HG02759 (cell line): ENCODE measurements at regions not wholly inside any gene's neighbourhood (a gene's known extent, or its start where the extent isn't known, plus 50 kb on each side); places are given as distances from the start of the nearest gene placed in this dataset.

ENCODE experiments used
- ATAC-seq: cut with Tn5 transposase; IDR thresholded peaks from one replicate; pipeline ENCODE4 v1.9.1; 2021; ENCODE audit warnings: mild to moderate bottlenecking, moderate library complexity; ENCODE audit not compliant: unreplicated experiment

GRCh38 chr12:125704803-125705202 lies 639.6 kb downstream of the AACS start:
- ATAC-seq: no peak

GRCh38 chr12:125720961-125721360 lies 655.7 kb downstream of the AACS start:
- ATAC-seq: no peak

DNA sequence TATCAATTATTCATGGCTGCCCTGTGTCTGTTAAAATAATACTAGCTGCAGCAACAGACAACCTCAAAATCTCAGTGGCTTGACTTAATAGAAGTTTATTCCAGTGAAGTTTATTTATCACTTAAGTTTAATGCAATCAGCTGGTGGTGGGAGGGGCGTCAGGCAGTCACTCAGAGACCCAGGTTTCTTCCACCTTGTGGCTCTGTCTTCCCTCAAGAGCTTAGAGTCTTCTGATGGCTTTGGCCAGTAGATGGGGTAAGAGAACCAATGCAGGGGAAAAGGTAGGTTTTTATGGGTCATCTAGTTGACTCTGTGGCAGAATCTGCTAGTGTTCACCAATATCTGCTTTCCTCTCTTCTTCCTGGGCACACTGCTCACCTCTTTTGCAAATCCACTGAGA lies 668.9 kb downstream of the AACS start:
- ATAC-seq: no peak

DNA sequence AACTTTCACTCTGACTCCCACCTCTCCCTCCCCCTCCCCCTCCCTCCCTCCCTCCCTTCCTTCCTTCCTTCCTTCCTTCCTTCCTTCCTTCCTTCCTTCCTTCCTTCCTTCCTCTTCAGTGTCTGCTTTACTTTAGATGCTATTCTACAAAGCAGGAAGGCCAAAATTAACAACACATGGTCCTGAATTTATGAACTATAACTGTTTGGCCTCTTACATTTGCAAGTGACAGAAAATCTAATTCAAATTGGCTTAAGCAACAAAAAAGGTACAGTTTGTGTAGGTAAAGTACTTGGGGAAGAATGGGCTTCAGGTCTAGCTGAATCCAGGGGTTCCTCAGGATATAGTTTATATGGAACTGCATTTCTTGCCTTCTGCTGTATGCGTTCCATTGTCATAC lies 673.0 kb downstream of the AACS start:
- ATAC-seq: no peak

GRCh38 chr12:125742413-125742812 lies 677.2 kb downstream of the AACS start:
- no peak for ATAC-seq

GRCh38 chr12:125744201-125744600 lies 679.0 kb downstream of the AACS start:
- no peak for ATAC-seq

DNA sequence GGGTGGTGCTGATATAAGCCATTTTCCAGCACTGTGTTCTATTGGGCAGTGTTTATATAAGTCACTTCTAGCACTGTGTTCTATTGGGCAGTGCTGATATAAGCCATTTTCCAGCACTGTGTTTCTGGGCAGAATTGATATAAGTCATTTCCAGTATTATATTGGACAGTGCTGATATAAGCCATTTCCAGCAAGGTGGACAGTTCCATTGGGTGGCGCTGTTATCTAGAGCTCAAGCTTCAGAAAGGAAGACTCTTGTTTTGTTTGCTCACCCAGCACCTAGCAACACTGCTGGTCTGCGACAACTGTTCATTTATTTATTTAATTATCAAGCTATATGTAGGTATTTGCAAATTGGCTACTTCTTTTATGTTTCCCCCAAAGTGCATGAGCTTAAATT lies 690.3 kb downstream of the AACS start:
- no peak for ATAC-seq

GRCh38 chr12:125766091-125766490 lies 700.9 kb downstream of the AACS start:
- no peak for ATAC-seq

DNA sequence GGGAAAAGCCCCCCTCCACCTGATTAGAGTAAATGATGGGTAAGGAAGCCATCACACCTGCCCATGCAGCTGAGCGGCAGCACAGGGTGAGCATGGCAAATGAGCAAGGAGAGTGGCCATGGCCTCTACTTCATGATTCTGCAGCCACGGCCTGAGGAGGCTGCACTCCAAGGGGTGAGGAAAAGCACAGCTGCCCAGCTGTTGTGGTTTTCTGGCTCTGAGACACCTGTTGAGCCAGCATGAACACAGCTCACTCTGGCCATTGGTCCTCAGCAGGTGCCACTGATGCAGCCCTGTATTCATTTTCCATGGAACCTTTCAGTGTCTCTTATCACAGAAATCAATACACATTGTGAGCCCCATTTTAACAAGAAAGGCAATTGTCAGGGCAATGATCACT lies 707.2 kb downstream of the AACS start:
- no peak for ATAC-seq

DNA sequence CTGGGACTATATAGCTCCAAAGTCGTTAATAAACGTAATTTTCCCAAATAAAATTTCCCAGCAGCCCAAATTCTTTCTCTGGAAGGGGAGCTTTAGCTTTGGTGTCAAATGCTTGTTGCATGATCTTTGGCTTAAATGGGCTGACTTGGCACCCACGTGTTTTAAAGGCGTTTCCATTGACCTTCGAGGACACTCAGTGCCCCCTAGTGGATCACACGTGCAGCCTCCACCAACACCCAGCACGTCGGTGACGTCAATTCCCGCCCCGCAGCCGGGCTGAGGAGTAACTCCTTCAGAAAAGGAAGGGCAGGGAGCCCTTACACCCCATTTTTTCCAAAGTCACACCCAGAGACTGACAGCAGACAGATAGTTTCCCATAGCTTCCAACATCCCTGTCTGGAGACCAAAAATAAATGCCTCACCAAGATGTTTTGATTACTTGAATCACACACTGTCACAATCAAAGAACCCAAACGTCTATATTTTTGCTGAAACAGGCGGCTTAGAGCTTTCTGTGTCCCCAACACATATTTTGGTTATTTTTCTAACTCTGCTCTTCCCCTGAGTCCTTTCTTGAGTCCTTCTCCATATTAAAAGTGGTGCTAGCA lies 707.9 kb downstream of the AACS start:
- ATAC-seq: peak; percentile 78

DNA sequence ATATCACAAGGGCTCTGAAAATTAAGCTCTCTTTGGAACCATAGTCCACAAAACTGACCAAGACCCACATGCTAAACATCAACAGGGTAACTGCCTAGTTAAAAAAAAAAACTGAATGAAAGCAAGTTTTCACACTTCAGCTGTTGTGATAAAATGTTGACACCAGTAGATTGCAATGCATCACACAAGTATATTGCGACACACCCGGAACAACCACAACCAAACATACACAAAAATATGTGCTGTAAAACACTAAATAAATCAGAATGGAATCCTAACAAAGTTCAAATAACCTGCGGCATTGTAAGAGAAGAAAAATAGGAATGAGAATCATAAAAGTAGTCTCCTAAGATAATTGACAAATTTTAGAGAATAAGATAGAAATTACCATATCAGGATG lies 710.3 kb downstream of the AACS start:
- no peak for ATAC-seq

DNA sequence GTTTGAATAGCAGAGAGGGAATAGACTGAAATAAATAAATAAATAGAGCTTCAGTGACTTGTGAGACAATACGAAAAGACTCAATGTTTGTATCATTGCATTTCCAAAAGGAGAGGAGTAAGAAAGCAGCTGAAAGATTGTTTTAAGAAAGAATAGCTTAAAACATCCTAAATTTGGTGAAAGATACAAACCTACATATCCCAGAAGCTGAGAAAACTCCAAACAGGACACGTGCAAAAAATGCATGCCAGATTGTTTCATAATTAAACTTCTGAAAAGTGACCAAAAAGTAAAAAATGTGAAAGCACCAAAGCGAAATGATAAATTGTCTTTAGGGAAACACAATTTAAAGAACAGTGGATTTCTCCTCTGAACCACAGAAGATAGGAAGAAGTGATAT lies 711.0 kb downstream of the AACS start:
- no peak for ATAC-seq

GRCh38 chr12:125786143-125786542 lies 720.9 kb downstream of the AACS start:
- ATAC-seq: no peak

GRCh38 chr12:125794401-125794800 lies 729.2 kb downstream of the AACS start:
- ATAC-seq: no peak

- ATAC-seq: no peak
Observed at GRCh38 chr12:125797421-125798175, 732.4 kb downstream of the AACS start.

DNA sequence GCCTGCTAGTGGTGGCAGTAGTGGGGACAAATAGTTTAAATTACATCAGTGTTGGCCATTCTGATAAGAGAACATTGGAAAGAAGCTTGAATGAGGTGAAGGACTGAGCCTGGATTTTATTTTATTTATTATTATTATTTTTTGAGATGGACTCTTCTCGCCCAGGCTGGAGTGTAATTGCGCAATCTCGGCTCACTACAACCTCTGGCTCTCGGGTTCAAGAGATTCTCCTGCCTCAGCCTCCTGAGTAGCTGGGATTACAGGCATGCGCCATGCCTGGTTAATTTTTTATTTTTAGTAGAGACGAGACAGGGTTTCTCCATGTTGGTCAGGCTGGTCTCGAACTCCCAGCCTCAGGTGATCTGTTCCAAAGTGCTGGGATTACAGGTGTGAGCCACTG lies 739.4 kb downstream of the AACS start:
- ATAC-seq: no peak

DNA sequence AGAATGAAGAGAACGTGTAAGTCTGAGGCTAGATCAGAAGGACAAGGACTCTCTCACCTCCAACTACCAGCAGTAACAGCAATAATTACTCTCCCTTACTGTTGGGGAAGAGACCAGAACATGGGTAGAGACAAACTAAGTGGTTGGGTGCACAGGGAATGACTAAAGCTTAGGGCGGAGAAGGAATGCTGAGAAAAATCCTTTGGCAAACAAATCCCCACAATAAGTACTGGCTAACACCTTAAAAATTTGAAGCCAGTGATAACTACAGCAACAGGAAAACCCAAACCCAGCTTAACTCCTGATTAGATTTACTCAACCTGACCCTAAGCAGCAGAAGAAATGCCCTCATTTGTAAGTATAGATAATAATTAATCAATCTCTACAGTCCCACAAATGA lies 759.0 kb downstream of the AACS start:
- no peak for ATAC-seq

DNA sequence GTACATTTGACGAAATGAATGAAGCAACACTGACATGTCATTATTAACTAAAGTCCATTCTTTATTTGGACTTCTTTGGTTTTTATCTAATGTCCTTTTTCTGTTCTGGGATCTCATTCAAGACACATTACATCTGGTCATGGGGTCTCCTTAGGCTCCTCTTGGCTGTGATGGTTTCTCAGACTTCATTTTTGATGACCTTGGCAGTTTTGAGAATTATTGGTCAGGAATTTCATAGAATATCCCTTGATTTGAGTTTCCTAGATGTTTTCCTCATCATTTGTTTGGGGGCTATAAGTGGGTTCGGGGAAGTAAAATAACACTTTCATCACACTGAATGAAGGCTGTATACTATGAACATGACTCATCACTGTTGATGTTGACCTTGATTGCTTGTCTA lies 770.6 kb downstream of the AACS start:
- ATAC-seq: no peak

GRCh38 chr12:125836647-125837046 lies 771.4 kb downstream of the AACS start:
- ATAC-seq: no peak

DNA sequence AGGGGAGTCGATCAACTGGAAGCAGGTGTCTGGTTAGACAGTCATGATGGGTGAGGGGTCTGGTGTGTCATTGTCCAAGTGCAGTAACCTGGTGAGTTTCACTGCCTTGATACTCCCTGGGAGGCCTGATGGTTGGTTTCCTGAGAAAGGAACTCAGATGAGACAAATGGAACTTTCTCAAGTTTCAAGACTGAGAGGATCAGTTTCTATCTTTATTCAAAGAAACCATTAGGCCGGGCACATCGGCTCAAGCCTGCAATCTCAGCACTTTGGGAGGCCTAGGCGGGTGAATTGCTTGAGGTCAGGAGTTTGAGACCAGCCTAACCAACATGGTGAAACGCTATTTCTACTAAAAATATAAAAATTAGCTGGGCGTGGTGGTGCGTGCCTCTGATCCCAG lies 776.1 kb downstream of the AACS start:
- no peak for ATAC-seq

- ATAC-seq: no peak
Observed at GRCh38 chr12:125852116-125852515, 786.9 kb downstream of the AACS start.

GRCh38 chr12:125852679-125853078 lies 787.4 kb downstream of the AACS start:
- no peak for ATAC-seq

DNA sequence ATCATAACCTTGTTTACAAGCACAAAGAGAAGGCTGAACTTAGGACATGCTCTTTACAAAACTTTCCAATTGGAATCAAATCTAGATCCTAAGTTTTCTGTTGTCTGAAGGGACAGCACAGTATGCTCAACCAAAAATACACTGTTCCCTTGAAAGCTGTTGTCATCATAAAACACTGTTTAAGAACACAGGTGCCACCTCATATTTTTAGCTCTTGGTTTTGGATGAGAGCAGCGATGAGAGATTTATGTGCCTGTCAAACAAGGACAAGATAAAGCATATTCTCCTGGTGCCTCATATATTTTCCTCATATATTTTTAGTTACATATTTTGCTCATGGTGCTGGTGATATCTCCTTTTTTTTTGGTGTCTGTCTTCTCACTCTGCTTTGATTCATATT lies 788.4 kb downstream of the AACS start:
- ATAC-seq: no peak
